Tibial nerve (tissue), 4 donors: ENCODE measurements at regions not wholly inside any gene's neighbourhood (a gene's known extent, or its start where the extent isn't known, plus 50 kb on each side); places are given as distances from the start of the nearest gene placed in this dataset.

ENCODE experiments used
- DNase-seq, 2 donors: peaks; one replicate each; pipeline ENCODE4 v3.0.0-alpha.2; 2019; ENCODE audit warnings: low spot score in 2 of 2
- H3K27ac ChIP-seq, 4 donors: fragments of 200-600 bp; sonication (generic) in 3 of 4; one replicate each; pipeline ENCODE4 v1.5.1; 2017 to 2019; ENCODE audit warnings: mild to moderate bottlenecking in 1 of 4
- H3K27me3 ChIP-seq, 2 donors: fragments of 200-600 bp; sonication (generic) in 1 of 2; one replicate each; pipeline versions ENCODE4 v1.5.1 to v1.6.0; 2017 to 2019
- H3K36me3 ChIP-seq, 3 donors: fragments of 200-600 bp; sonication (generic); one replicate each; pipeline ENCODE4 v1.5.1; 2018 to 2019
- H3K4me1 ChIP-seq, 4 donors: fragments of 200-600 bp; sonication (generic) in 3 of 4; one replicate each; pipeline ENCODE4 v1.5.1; 2017 to 2019
- H3K4me3 ChIP-seq, 4 donors: fragments of 200-600 bp; sonication (generic) in 3 of 4; one replicate each; pipeline ENCODE4 v1.5.1; 2017 to 2019; ENCODE audit warnings: mild to moderate bottlenecking in 1 of 4, moderate library complexity in 1 of 4
- H3K9me3 ChIP-seq, 4 donors: fragments of 200-600 bp; sonication (generic) in 3 of 4; one replicate each; pipeline ENCODE4 v1.5.1; 2017 to 2019
- EP300 ChIP-seq, 2 donors: sonication (generic); formaldehyde crosslinking; IDR thresholded peaks; one replicate each; pipeline ENCODE4 v1.6.1; 2017; ENCODE audit warnings: antibody characterized with exemption in 2 of 2, mild to moderate bottlenecking in 1 of 2
- POLR2A ChIP-seq, 2 donors: fragments of 450-650 bp; IDR thresholded peaks; one replicate each; pipeline ENCODE4 v1.6.1; 2017; ENCODE audit warnings: antibody characterized with exemption in 2 of 2, mild to moderate bottlenecking in 2 of 2, moderate library complexity in 2 of 2
- WGBS, 2 donors: methylation state at CpG; one replicate each; pipeline ENCODE4 v1.1.5; 2018; 5-methylcytosine and 5-hydroxymethylcytosine counted together
- TF ChIP-seq, protein P1 (sequence below), 5 experiments: fragments of 200-600 bp in 3 of 5; fragments of 450-650 bp in 2 of 5; sonication (generic) in 3 of 5; IDR thresholded peaks; one replicate each; pipeline ENCODE4 v1.5.1; 2016 to 2019; ENCODE audit warnings: antibody characterized with exemption in 5 of 5, mild to moderate bottlenecking in 3 of 5, moderate library complexity in 2 of 5

DNA sequence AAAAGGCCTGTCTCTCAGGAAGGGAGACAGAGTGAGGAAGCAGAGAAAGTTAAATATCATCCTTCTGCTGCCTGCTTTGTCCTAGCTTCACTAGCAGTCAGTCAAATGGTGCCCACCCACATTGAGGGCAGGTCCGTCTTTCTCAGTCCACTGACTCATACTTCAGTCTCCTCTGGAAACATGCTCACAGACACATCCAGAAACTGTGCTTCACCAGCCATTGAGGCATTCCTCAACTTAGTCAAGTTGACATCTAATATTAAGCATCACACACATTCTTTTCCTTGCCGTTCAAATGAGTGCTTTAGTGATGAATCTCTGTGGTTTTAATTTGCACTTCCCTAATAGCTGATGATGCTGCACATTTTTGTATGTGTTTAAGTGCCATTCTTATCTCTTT lies 777.8 kb upstream of the PRMT6 start:
- Histone ChIP-seq H3K9me3 (peaks cover 0 to 12% (median under 1%) of the 10 kb centered on the region in 4 donors), H3K4me1 (no peaks in the 10 kb centered on the region), H3K4me3 (no peak overlapping the region), H3K27me3 (no peaks in the 10 kb centered on the region), H3K36me3 (no peaks in the 10 kb centered on the region), H3K27ac (no peak overlapping the region)
- WGBS, 2 donors = 50 to 73% methylated on average over 2 of the region's 2 CpGs
- TF ChIP-seq EP300 (IDR thresholded peaks at IDR 0.05) (no peak), POLR2A (IDR thresholded peaks at IDR 0.05) (no peak)
- TF ChIP-seq, protein P1, sequence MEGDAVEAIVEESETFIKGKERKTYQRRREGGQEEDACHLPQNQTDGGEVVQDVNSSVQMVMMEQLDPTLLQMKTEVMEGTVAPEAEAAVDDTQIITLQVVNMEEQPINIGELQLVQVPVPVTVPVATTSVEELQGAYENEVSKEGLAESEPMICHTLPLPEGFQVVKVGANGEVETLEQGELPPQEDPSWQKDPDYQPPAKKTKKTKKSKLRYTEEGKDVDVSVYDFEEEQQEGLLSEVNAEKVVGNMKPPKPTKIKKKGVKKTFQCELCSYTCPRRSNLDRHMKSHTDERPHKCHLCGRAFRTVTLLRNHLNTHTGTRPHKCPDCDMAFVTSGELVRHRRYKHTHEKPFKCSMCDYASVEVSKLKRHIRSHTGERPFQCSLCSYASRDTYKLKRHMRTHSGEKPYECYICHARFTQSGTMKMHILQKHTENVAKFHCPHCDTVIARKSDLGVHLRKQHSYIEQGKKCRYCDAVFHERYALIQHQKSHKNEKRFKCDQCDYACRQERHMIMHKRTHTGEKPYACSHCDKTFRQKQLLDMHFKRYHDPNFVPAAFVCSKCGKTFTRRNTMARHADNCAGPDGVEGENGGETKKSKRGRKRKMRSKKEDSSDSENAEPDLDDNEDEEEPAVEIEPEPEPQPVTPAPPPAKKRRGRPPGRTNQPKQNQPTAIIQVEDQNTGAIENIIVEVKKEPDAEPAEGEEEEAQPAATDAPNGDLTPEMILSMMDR (IDR thresholded peaks at IDR 0.05) = no peak
- DNase-seq = no peak

DNA sequence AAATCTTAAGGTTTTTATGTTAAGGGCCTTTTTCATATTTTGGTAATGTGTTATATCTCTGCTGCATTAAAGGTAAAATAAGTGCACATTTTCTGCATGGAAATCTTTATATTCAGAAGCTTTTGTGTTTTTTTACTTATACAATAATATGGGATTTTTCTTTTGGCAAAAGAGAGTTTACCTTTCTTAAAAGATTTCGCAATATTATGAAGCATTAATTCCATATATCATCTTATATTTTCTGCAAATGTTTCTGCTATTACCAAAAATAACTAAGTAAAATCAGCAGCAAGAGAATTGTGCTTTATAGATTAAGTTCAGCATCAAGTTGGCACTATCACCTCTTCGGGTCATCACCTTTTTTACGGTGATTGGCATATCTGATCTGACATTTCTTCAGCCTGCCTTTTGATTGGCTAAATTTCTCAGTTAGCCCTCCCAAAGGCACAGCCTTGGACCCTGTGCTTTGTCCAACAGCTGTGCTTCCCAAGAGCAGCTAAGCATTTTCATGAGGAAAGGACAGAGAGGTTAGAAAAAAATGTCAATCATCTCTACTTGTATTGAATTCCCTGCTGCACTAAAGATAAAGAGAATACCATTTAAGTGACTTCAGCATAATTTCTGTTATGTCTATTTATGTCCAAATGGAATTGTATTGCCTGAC lies 767.1 kb upstream of the PRMT6 start:
- DNase-seq = no peak
- Histone ChIP-seq H3K36me3 (no peaks in the 10 kb centered on the region), H3K27ac (no peak overlapping the region), H3K9me3 (no peaks in the 10 kb centered on the region), H3K4me1 (no peaks in the 10 kb centered on the region), H3K4me3 (no peak overlapping the region), H3K27me3 (no peaks in the 10 kb centered on the region)
- 85% methylated on average over 3 of the region's 3 CpGs for WGBS, 2 donors
- TF ChIP-seq, protein P1 (IDR thresholded peaks at IDR 0.05) = no peak
- TF ChIP-seq POLR2A (IDR thresholded peaks at IDR 0.05) = no peak
- TF ChIP-seq EP300 (IDR thresholded peaks at IDR 0.05) = no peak

DNA sequence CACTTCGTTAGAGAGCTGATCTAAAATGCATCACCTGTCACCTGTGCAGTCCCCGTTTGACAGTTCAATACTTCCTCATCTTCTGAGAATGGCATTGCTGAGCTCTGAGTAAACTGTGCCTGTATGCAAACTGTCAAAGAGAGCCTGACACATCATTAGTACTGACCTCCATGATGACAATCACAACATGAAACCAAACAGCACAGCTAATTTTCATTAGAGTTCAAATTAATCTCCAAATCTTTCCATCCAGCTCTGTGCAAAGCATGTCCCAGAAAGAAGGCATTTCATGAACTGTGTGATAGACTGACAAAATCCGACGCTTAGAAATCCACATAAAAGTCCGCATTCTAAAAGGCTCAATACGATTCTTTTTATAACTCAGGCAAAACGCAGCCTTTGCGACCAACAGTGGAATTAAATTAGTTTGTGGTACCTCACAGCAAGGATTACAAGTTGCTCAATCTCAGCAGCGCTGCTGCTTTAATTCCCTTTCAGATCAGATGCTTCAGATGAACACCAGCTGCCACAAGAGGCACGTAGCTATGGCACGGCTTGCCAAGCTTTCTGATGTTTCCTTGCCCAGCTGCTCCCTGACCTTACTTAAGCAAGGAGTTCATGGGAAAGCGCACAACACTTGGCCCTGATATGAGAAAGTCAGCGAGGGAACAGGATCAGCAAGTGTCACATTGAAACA lies 765.5 kb upstream of the PRMT6 start:
- TF ChIP-seq, protein P1 (IDR thresholded peaks at IDR 0.05) = no peak
- TF ChIP-seq EP300 (IDR thresholded peaks at IDR 0.05) (no peak), POLR2A (IDR thresholded peaks at IDR 0.05) (no peak)
- DNase-seq = no peak
- Histone ChIP-seq H3K27me3 (no peaks in the 10 kb centered on the region), H3K36me3 (no peaks in the 10 kb centered on the region), H3K4me1 (no peaks in the 10 kb centered on the region), H3K9me3 (no peaks in the 10 kb centered on the region), H3K4me3 (no peak overlapping the region), H3K27ac (no peak overlapping the region)
- 54 to 66% methylated on average over 13 of the region's 13 CpGs for WGBS, 2 donors

DNA sequence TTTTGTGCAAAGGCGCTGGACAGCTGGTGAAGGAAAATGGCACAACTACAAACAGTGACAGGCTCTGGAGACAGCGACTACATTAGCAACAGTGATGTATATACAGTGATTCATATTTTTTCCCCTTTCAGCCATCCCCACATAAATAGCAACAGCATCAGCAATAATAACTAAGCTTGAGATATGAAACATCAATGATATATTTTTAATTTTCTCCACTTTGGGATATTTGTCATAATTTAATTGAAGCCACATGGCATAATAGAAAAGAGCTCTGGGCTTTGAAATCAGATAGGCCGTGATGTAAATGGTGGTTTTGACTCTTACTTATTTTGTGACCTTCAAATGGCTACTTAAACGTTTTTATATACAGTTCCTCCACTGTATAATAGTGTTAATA lies 764.3 kb upstream of the PRMT6 start:
- TF ChIP-seq, protein P1 (IDR thresholded peaks at IDR 0.05) = no peak
- TF ChIP-seq EP300 (IDR thresholded peaks at IDR 0.05) (no peak), POLR2A (IDR thresholded peaks at IDR 0.05) (no peak)
- DNase-seq = no peak
- Histone ChIP-seq H3K9me3 (no peaks in the 10 kb centered on the region), H3K36me3 (no peaks in the 10 kb centered on the region), H3K4me1 (no peaks in the 10 kb centered on the region), H3K27ac (no peak overlapping the region), H3K27me3 (no peaks in the 10 kb centered on the region), H3K4me3 (no peak overlapping the region)
- WGBS, 2 donors = 78 to 81% methylated on average over 4 of the region's 4 CpGs

DNA sequence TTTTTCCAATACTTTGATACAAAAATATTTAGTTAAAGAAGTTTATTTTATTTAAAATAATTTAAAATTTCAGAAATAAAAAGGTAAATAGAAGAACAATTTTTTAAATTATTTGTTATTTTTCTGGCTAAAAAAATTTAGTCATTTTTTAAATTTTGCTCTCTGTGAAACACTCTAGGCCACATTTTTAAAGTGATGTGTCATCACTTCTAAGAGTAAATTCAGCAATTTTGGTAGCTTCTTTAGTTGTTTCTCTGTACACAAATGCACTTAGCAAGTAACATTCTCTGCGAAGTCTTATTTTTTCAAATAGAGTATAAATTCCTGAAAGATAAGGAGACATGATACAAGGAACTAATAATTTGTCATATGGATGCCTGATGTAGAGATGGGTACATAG lies 760.0 kb upstream of the PRMT6 start:
- TF ChIP-seq, protein P1 (IDR thresholded peaks at IDR 0.05) = no peak
- no peak for TF ChIP-seq EP300 (IDR thresholded peaks at IDR 0.05)
- no peak for TF ChIP-seq POLR2A (IDR thresholded peaks at IDR 0.05)
- Histone ChIP-seq H3K27me3 (no peaks in the 10 kb centered on the region), H3K36me3 (no peaks in the 10 kb centered on the region), H3K4me3 (no peak overlapping the region), H3K4me1 (no peaks in the 10 kb centered on the region), H3K9me3 (no peaks in the 10 kb centered on the region), H3K27ac (no peak overlapping the region)
- no peak for DNase-seq
- WGBS, 2 donors = 81 to 93% methylated on average over 1 of the region's 1 CpG
